Testis (tissue), 2 donors: ENCODE measurements at regions not wholly inside any gene's neighbourhood (a gene's known extent, or its start where the extent isn't known, plus 50 kb on each side); places are given as distances from the start of the nearest gene placed in this dataset.

Experiments
- CTCF ChIP-seq, 3 experiments: fragments of 450-650 bp in 2 of 3; fragments of 200-600 bp in 1 of 3; sonication (generic) in 1 of 3; IDR thresholded peaks; one replicate each; pipeline ENCODE4 v1.5.1; 2016 to 2019; ENCODE audit warnings: antibody characterized with exemption in 3 of 3, mild to moderate bottlenecking in 2 of 3, moderate library complexity in 1 of 3
- POLR2A ChIP-seq: fragments of 450-650 bp; IDR thresholded peaks from one replicate; pipeline ENCODE4 v1.6.1; 2017; ENCODE audit warnings: antibody characterized with exemption, mild to moderate bottlenecking, moderate library complexity

DNA sequence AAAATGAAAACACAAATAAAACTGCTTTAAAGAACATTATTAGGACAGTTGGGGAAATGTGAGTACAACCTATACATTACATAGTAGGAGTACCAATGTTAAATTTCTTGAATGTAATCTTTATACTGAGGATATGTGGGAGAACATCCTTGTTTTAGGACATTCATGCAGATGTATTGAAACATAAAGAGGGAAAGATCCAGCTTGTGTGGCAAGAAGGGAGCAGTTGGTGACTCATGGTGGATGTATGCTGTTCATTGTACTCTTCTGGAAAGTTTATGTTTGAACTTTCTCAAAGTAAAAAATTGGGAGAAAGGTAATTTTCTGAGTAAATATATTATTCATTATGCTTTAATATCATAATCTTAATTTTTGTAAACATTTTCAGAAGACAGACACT lies 132.1 kb upstream of the DLGAP1 start:
- TF ChIP-seq CTCF (IDR thresholded peaks at IDR 0.05) (no peak), POLR2A (no peak)
